Thymus (tissue), 11 donors: ENCODE measurements at regions not wholly inside any gene's neighbourhood (a gene's known extent, or its start where the extent isn't known, plus 50 kb on each side); places are given as distances from the start of the nearest gene placed in this dataset.

ENCODE experiments used
- DNase-seq, 9 donors: peaks; one replicate each; pipeline ENCODE4 v3.0.0-alpha.2; 2013; ENCODE audit warnings: low spot score in 9 of 9, low read depth in 6 of 9, missing footprints in 1 of 9
- H3K27ac ChIP-seq, 2 donors: one replicate each; pipeline ENCODE4 v1.5.1; 2013; ENCODE audit warnings: control low read depth in 1 of 2, low read depth in 1 of 2, low read length in 1 of 2, mild to moderate bottlenecking in 1 of 2, moderate library complexity in 1 of 2
- H3K27me3 ChIP-seq, 2 donors: one replicate each; pipeline ENCODE4 v1.5.1; 2013; ENCODE audit warnings: low read length in 1 of 2; ENCODE audit not compliant: control insufficient read depth in 2 of 2, insufficient read depth in 1 of 2
- H3K36me3 ChIP-seq, 2 donors: one replicate each; pipeline ENCODE4 v1.5.1; 2013; ENCODE audit warnings: low read length in 1 of 2, mild to moderate bottlenecking in 1 of 2, moderate library complexity in 1 of 2; ENCODE audit not compliant: control insufficient read depth in 2 of 2, insufficient read depth in 2 of 2
- H3K4me1 ChIP-seq, 2 donors: one replicate each; pipeline ENCODE4 v1.5.1; 2013; ENCODE audit warnings: low read length in 2 of 2; ENCODE audit not compliant: control insufficient read depth in 2 of 2, insufficient read depth in 2 of 2
- H3K4me3 ChIP-seq, 2 donors: one replicate each; pipeline ENCODE4 v1.5.1; 2013; ENCODE audit warnings: low read length in 2 of 2, control low read depth in 1 of 2, mild to moderate bottlenecking in 1 of 2
- H3K9me3 ChIP-seq, 2 donors: one replicate each; pipeline ENCODE4 v1.5.1; 2013; ENCODE audit warnings: low read length in 1 of 2, mild to moderate bottlenecking in 1 of 2; ENCODE audit not compliant: control insufficient read depth in 2 of 2, insufficient read depth in 1 of 2
- WGBS: extraction: QIAGEN DNeasy Blood & Tissue Kit; methylation state at CpG from one replicate; pipeline ENCODE4 v1.1.7; 2013; 5-methylcytosine and 5-hydroxymethylcytosine counted together
- donor health status: healthy.

DNA sequence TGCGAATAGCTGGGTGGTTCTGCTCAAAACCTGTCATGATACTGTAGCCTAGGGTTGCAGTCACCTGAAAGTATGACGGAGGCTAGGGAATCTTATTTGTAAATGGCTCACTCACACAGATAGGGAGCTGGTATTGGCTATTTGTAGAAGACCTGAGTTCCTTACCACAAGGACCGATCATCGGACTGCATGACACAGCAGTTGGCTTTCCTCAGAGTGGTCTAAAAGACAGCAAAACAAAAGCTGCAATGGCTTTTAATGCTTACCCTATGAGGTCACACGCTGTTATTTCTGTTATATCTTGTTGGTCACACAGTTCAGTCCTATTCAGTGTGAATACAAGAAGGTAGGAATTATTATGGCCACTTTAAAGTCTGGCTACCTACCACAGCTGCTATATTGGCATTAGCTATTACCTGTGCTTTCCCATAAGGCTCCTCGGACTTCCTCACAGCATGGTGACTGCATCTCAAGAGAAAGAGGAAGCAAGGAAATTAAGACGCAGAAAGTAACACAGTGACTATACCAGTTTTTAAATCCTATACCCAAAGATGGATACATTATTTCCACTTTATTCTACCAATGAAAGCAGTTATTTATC is 68.4 kb upstream of the LRRC7 start:
- no peak for DNase-seq
- Histone ChIP-seq H3K4me1 (peaks cover 0 to 3% of the 10 kb centered on the region in 2 donors), H3K27ac (no peak overlapping the region), H3K36me3 (no peaks in the 10 kb centered on the region), H3K27me3 (no peaks in the 10 kb centered on the region), H3K4me3 (no peak overlapping the region), H3K9me3 (no peaks in the 10 kb centered on the region)
- 88% methylated on average over 7 of the region's 7 CpGs for WGBS

- Histone ChIP-seq H3K9me3 (no peaks in the 10 kb centered on the region), H3K4me1 (no peaks in the 10 kb centered on the region), H3K36me3 (no peaks in the 10 kb centered on the region), H3K27ac (no peak overlapping the region), H3K27me3 (no peaks in the 10 kb centered on the region), H3K4me3 (no peak overlapping the region)
- WGBS = 13% methylated on average over 4 of the region's 4 CpGs
- no peak for DNase-seq
Measured at GRCh38 chr1:69502991-69503390, 64.7 kb upstream of the LRRC7 start.

DNA sequence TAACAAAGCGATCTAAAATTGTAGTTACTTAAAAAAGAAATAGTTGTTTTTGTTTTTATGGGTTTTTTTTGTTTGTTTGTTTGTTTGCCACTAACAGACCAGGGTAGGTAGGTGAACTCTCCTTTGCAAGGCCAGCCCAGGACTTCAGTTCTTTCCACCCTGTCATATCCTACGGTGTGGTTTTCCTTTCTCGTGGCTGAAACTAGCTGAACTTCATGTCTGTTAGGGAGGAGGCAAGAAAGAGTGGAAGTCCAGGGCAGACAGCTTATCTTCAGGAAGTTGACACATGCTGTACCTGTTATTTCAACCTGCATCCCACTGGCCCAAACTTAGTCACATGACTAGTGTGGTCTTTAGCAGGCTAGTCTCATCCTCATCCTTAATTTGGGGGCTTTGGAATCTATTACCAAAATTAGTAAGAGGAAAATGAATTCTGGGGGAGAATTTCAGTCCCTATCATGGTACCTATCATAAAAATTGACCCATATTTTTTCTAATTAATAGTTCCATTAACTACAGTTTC is 62.9 kb upstream of the LRRC7 start:
- Histone ChIP-seq H3K9me3 (no peaks in the 10 kb centered on the region), H3K4me3 (no peak overlapping the region), H3K36me3 (no peaks in the 10 kb centered on the region), H3K27me3 (no peaks in the 10 kb centered on the region), H3K27ac (no peak overlapping the region), H3K4me1 (no peaks in the 10 kb centered on the region)
- 27% methylated on average over 3 of the region's 3 CpGs for WGBS
- DNase-seq = no peak

- 97% methylated on average over 2 of the region's 2 CpGs for WGBS
Measured at GRCh38 chr1:69506311-69506710, 61.4 kb upstream of the LRRC7 start.

DNA sequence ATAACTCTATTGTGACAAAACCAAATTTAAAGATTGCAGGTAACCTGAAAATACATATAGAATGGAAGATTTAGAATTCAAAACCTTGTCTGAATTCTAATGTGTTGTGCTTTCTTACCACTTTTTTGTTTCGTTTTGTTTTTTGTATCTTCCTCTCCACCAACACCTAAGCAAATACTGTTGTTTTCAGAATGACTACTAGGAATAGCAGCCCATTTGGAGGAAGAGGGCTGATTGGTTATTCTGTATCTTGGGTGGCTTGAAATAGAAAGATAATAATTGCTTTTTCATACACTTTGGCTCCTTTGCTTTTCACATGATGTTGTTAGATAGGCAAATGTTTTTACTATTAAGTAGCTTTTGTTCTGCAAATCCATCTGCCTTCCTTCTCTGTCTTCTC is 61.0 kb upstream of the LRRC7 start:
- Histone ChIP-seq H3K4me1 (no peaks in the 10 kb centered on the region), H3K27ac (no peak overlapping the region), H3K27me3 (no peaks in the 10 kb centered on the region), H3K4me3 (no peak overlapping the region), H3K9me3 (no peaks in the 10 kb centered on the region), H3K36me3 (no peaks in the 10 kb centered on the region)
- WGBS = 80% methylated on average over 1 of the region's 1 CpG
- DNase-seq = no peak

More at GRCh38 chr1:69506311-69506710, 61.4 kb upstream of the LRRC7 start:
- no peak for DNase-seq
- no peaks in the 10 kb centered on the region for H3K9me3 ChIP-seq
- no peaks in the 10 kb centered on the region for H3K36me3 ChIP-seq
- no peak overlapping the region for H3K4me3 ChIP-seq
- no peaks in the 10 kb centered on the region for H3K27me3 ChIP-seq
- H3K27ac ChIP-seq = no peak overlapping the region
- H3K4me1 ChIP-seq = no peaks in the 10 kb centered on the region

GRCh38 chr1:69510026-69510425 is 57.7 kb upstream of the LRRC7 start:
- DNase-seq = no peak
- WGBS = 94% methylated on average over 1 of the region's 1 CpG

DNA sequence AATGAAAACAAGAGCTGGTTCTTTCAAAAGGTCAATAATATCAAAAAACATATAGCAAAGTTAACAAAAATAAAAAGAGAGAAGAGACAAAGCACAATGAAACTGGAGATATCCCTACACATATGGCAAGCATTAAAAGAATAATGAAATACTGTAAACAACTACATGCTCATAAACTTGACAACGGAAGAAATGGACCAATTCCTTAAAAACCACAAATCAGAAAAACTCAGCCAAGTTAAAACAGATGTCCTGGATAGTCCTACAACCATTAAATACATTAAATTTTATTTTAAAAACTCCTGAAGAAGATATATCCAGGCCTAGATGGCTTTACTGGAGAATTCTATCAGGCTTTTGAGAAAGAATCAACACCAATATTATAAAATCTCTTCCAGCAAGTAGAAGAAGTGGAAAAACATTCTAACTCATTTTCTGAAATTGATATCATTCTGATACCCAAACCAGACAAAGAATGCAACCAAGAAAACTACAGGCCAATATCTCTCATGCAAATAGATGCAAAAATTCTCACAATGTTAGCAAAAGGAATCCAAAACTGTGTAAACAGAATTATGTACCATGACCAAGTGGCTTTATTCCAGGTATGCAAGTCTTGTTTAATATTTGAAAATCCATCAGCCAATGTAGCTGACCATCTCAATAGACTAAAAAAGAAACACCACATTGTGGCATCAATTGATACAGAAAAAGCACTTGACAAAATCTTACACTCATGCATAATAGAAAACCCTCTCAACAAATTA is 56.1 kb upstream of the LRRC7 start:
- no peak overlapping the region for H3K27ac ChIP-seq
- H3K4me1 ChIP-seq = no peaks in the 10 kb centered on the region
- H3K9me3 ChIP-seq = no peaks in the 10 kb centered on the region
- H3K27me3 ChIP-seq = no peaks in the 10 kb centered on the region
- no peaks in the 10 kb centered on the region for H3K36me3 ChIP-seq
- no peak for DNase-seq
- H3K4me3 ChIP-seq = no peak overlapping the region
- WGBS = 90% methylated on average over 1 of the region's 1 CpG

More at GRCh38 chr1:69510026-69510425, 57.7 kb upstream of the LRRC7 start:
- Histone ChIP-seq H3K4me1 (no peaks in the 10 kb centered on the region), H3K9me3 (no peaks in the 10 kb centered on the region), H3K36me3 (no peaks in the 10 kb centered on the region), H3K27me3 (no peaks in the 10 kb centered on the region), H3K4me3 (no peak overlapping the region), H3K27ac (no peak overlapping the region)

- Histone ChIP-seq H3K27ac (no peak overlapping the region), H3K4me1 (no peaks in the 10 kb centered on the region), H3K27me3 (no peaks in the 10 kb centered on the region), H3K36me3 (no peaks in the 10 kb centered on the region), H3K9me3 (no peaks in the 10 kb centered on the region), H3K4me3 (no peak overlapping the region)
- no peak for DNase-seq
Measured at GRCh38 chr1:69513601-69514000, 54.1 kb upstream of the LRRC7 start.
